H9 (cell line): ENCODE measurements at regions not wholly inside any gene's neighbourhood (a gene's known extent, or its start where the extent isn't known, plus 50 kb on each side); places are given as distances from the start of the nearest gene placed in this dataset.

Source experiments
- DNase-seq: peaks from one replicate; pipeline ENCODE4 v3.0.0-alpha.2; 2017
- H2AFZ ChIP-seq: one replicate; pipeline ENCODE4 v1.6.1; 2013; ENCODE audit warnings: mild to moderate bottlenecking, low read length, control low read depth, moderate library complexity
- H2AK5ac ChIP-seq: 2 replicates; pipeline ENCODE4 v1.6.1; 2013; ENCODE audit warnings: low read length, control low read depth, mixed read lengths; ENCODE audit not compliant: insufficient read length
- H2BK120ac ChIP-seq: one replicate; pipeline ENCODE4 v1.6.1; 2013; ENCODE audit warnings: low read depth, mild to moderate bottlenecking, low read length, control low read depth, inconsistent platforms; ENCODE audit not compliant: poor library complexity, severe bottlenecking
- H2BK12ac ChIP-seq: 2 replicates; pipeline ENCODE4 v1.6.1; 2013; ENCODE audit warnings: low read length, control low read depth, mixed read lengths, low read depth; ENCODE audit not compliant: insufficient read length
- H2BK15ac ChIP-seq: 2 replicates; pipeline ENCODE4 v1.6.1; 2013; ENCODE audit warnings: low read depth, low read length, control low read depth
- H2BK20ac ChIP-seq: one replicate; pipeline ENCODE4 v1.6.1; 2013; ENCODE audit warnings: low read depth, mild to moderate bottlenecking, low read length, control low read depth, inconsistent platforms; ENCODE audit not compliant: poor library complexity, severe bottlenecking
- H2BK5ac ChIP-seq: 2 replicates; pipeline ENCODE4 v1.6.1; 2013; ENCODE audit warnings: low read length, control low read depth, mixed read lengths; ENCODE audit not compliant: insufficient read length
- H3K14ac ChIP-seq: 2 replicates; pipeline ENCODE4 v1.6.1; 2013; ENCODE audit warnings: low read length, control low read depth; ENCODE audit not compliant: insufficient read depth
- H3K18ac ChIP-seq: 2 replicates; pipeline ENCODE4 v1.6.1; 2013; ENCODE audit warnings: low read depth, mild to moderate bottlenecking, mixed read lengths, low read length, control low read depth; ENCODE audit not compliant: insufficient read length
- H3K23ac ChIP-seq: 2 replicates; pipeline ENCODE4 v1.6.1; 2013; ENCODE audit warnings: low read length, control low read depth, mixed read lengths, low read depth; ENCODE audit not compliant: insufficient read length
- H3K23me2 ChIP-seq: 2 replicates; pipeline ENCODE4 v1.6.1; 2013; ENCODE audit warnings: low read depth, mild to moderate bottlenecking, mixed read lengths, low read length, control low read depth; ENCODE audit not compliant: insufficient read length, poor library complexity, severe bottlenecking
- H3K27ac ChIP-seq: 2 replicates; pipeline ENCODE4 v1.5.1; 2013; ENCODE audit warnings: low read length, control low read depth, mixed read lengths, low read depth; ENCODE audit not compliant: insufficient read length
- H3K27me3 ChIP-seq: 2 replicates; pipeline ENCODE4 v1.6.1; 2013; ENCODE audit warnings: low read length, control low read depth, inconsistent platforms; ENCODE audit not compliant: insufficient read depth
- H3K4ac ChIP-seq: 2 replicates; pipeline ENCODE4 v1.6.1; 2013; ENCODE audit warnings: low read depth, mild to moderate bottlenecking, control low read depth, inconsistent platforms, low read length, moderate library complexity
- H3K4me1 ChIP-seq: 2 replicates; pipeline ENCODE4 v1.6.1; 2013; ENCODE audit warnings: low read length, control low read depth, inconsistent platforms; ENCODE audit not compliant: insufficient read depth
- H3K4me2 ChIP-seq: 2 replicates; pipeline ENCODE4 v1.6.1; 2013; ENCODE audit warnings: low read length, control low read depth, mixed read lengths; ENCODE audit not compliant: insufficient read length, insufficient read depth
- H3K56ac ChIP-seq: 2 replicates; pipeline ENCODE4 v1.6.1; 2013; ENCODE audit warnings: low read depth, mild to moderate bottlenecking, mixed read lengths, low read length, control low read depth; ENCODE audit not compliant: insufficient read length
- H3K79me1 ChIP-seq: 2 replicates; pipeline ENCODE4 v1.6.1; 2013; ENCODE audit warnings: low read depth, mild to moderate bottlenecking, moderate library complexity, low read length, control low read depth, inconsistent platforms; ENCODE audit not compliant: insufficient read depth, poor library complexity, severe bottlenecking
- H3K79me2 ChIP-seq: 2 replicates; pipeline ENCODE4 v1.6.1; 2013; ENCODE audit warnings: low read length, control low read depth, inconsistent platforms; ENCODE audit not compliant: insufficient read depth
- H3K9ac ChIP-seq: 2 replicates; pipeline ENCODE4 v1.6.1; 2013; ENCODE audit warnings: low read length, control low read depth, mixed read lengths; ENCODE audit not compliant: insufficient read length; ENCODE audit errors: extremely low read depth
- H3K9me3 ChIP-seq: one replicate; pipeline ENCODE4 v1.6.1; 2013; ENCODE audit warnings: low read depth, low read length, inconsistent platforms; ENCODE audit not compliant: control insufficient read depth
- H3T11ph ChIP-seq: one replicate; pipeline ENCODE4 v1.6.1; 2013; ENCODE audit warnings: mild to moderate bottlenecking, low read length, control low read depth, inconsistent platforms
- H4K20me1 ChIP-seq: one replicate; pipeline ENCODE4 v1.6.1; 2013; ENCODE audit not compliant: control insufficient read depth, insufficient read length, insufficient read depth
- H4K5ac ChIP-seq: 2 replicates; pipeline ENCODE4 v1.6.1; 2013; ENCODE audit warnings: low read depth, mild to moderate bottlenecking, mixed read lengths, low read length, control low read depth; ENCODE audit not compliant: insufficient read length
- H4K8ac ChIP-seq: replicated peaks from 2 replicates; pipeline ENCODE4 v1.6.1; 2013; ENCODE audit warnings: low read length, control low read depth, mixed read lengths, low read depth; ENCODE audit not compliant: insufficient read length
- H4K91ac ChIP-seq: 2 replicates; pipeline ENCODE4 v1.6.1; 2013; ENCODE audit warnings: low read depth, mild to moderate bottlenecking, moderate library complexity, mixed read lengths, low read length, control low read depth; ENCODE audit not compliant: insufficient read length
- H3K27ac Mint-ChIP-seq, 3 experiments: 2 replicates in 2 of 3; 3 replicates in 1 of 3; pipeline ENCODE4 v1.8.0; 2020 to 2021; ENCODE audit warnings: mixed read lengths in 3 of 3, mild to moderate bottlenecking in 1 of 3, moderate library complexity in 1 of 3
- H3K27me3 Mint-ChIP-seq: 2 replicates; pipeline ENCODE4 v1.8.0; 2021; ENCODE audit warnings: low read depth, mild to moderate bottlenecking, moderate library complexity, mixed read lengths
- H3K36me3 Mint-ChIP-seq, 3 experiments: 2 replicates in 2 of 3; 3 replicates in 1 of 3; pipeline ENCODE4 v1.8.0; 2020 to 2021; ENCODE audit warnings: low read depth in 3 of 3, mixed read lengths in 3 of 3; ENCODE audit not compliant: insufficient read depth in 1 of 3
- H3K4me1 Mint-ChIP-seq, 2 experiments: 2 replicates each; pipeline ENCODE4 v1.8.0; 2020; ENCODE audit warnings: mixed read lengths in 2 of 2
- H3K4me3 Mint-ChIP-seq, 2 experiments: 2 replicates in 1 of 2; 3 replicates in 1 of 2; pipeline ENCODE4 v1.8.0; 2020 to 2021; ENCODE audit warnings: mild to moderate bottlenecking in 2 of 2, mixed read lengths in 2 of 2, moderate library complexity in 1 of 2
- H3K9me3 Mint-ChIP-seq, 2 experiments: 2 replicates in 1 of 2; 3 replicates in 1 of 2; pipeline ENCODE4 v1.8.0; 2020; ENCODE audit warnings: mild to moderate bottlenecking in 2 of 2, mixed read lengths in 2 of 2, moderate library complexity in 1 of 2
- WGBS: extraction: QIAGEN DNeasy Blood & Tissue Kit; methylation state at CpG from one replicate; pipeline ENCODE4 v1.1.7; 2013; ENCODE audit warnings: missing lambda C conversion rate, low lambda C conversion rate, mixed read lengths; ENCODE audit not compliant: insufficient read length; ENCODE audit errors: extremely low coverage; 5-methylcytosine and 5-hydroxymethylcytosine counted together
- TF ChIP-seq, protein P1 (sequence below): fragments of 200-600 bp; sonication (generic); conservative IDR thresholded peaks from 3 replicates; pipeline ENCODE4 v1.8.0; 2021; ENCODE audit warnings: antibody characterized with exemption, mild to moderate bottlenecking

DNA sequence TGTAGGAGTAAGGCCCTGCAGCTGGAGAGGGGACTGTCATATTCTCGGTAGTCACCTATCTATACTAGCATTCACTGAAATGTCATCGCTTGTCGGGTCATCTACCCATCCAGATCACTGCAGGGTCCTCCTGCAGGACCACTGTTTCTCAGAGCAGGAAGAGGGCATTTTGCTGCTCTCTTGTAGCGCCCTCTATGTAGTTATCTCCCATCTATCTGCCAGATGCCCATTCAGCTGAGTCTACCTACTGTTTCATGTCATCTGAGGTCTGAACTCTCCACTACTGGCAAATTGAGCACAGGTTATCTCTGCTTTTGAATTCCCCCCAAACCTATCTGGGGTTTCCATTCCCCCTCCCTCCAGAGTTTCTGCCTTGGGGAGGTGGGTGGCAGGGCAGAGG lies 258.2 kb upstream of the FOXD3 start:
- H2BK5ac ChIP-seq = no peak overlapping the region
- H2AFZ ChIP-seq = no peak overlapping the region
- H3K9me3 Mint-ChIP-seq = no peaks in the 10 kb centered on the region
- H2BK15ac ChIP-seq = no peak overlapping the region
- no peak overlapping the region for H3K4ac ChIP-seq
- no peak overlapping the region for H3K14ac ChIP-seq
- H3K27me3 Mint-ChIP-seq = no peaks in the 10 kb centered on the region
- no peak overlapping the region for H3K4me3 Mint-ChIP-seq
- no peaks in the 10 kb centered on the region for H3K79me1 ChIP-seq
- no peak overlapping the region for H3K18ac ChIP-seq
- H3K4me1 ChIP-seq = no peaks in the 10 kb centered on the region
- H2BK120ac ChIP-seq = no peak overlapping the region
- H3K27ac Mint-ChIP-seq = peak overlapping the region in 1 of 3 experiments; percentile 36; a peak in 1 of 7 replicates
- no peak overlapping the region for H2AK5ac ChIP-seq
- no CpG with 5 or more reads among the region's 4 CpGs for WGBS
- DNase-seq = no peak
- no peaks in the 10 kb centered on the region for H3K27me3 ChIP-seq
- H3T11ph ChIP-seq = no peak overlapping the region
- peaks cover 4 to 8% of the 10 kb centered on the region in 2 experiments; a peak in 3 of 4 replicates for H3K4me1 Mint-ChIP-seq
- H3K27ac ChIP-seq = no peak overlapping the region
- no peak overlapping the region for H3K56ac ChIP-seq
- no peak overlapping the region for H3K23ac ChIP-seq
- no peak overlapping the region for H2BK12ac ChIP-seq
- TF ChIP-seq, protein P1, sequence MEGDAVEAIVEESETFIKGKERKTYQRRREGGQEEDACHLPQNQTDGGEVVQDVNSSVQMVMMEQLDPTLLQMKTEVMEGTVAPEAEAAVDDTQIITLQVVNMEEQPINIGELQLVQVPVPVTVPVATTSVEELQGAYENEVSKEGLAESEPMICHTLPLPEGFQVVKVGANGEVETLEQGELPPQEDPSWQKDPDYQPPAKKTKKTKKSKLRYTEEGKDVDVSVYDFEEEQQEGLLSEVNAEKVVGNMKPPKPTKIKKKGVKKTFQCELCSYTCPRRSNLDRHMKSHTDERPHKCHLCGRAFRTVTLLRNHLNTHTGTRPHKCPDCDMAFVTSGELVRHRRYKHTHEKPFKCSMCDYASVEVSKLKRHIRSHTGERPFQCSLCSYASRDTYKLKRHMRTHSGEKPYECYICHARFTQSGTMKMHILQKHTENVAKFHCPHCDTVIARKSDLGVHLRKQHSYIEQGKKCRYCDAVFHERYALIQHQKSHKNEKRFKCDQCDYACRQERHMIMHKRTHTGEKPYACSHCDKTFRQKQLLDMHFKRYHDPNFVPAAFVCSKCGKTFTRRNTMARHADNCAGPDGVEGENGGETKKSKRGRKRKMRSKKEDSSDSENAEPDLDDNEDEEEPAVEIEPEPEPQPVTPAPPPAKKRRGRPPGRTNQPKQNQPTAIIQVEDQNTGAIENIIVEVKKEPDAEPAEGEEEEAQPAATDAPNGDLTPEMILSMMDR = peak; percentile 31; the same call in 1 of the 3 replicates
- H4K5ac ChIP-seq = no peak overlapping the region
- no peaks in the 10 kb centered on the region for H4K20me1 ChIP-seq
- no peak overlapping the region for H3K4me2 ChIP-seq
- H2BK20ac ChIP-seq = no peak overlapping the region
- H4K91ac ChIP-seq = no peak overlapping the region
- no peak overlapping the region for H3K9ac ChIP-seq
- no peaks in the 10 kb centered on the region for H3K79me2 ChIP-seq
- H3K36me3 Mint-ChIP-seq = no peaks in the 10 kb centered on the region
- H3K9me3 ChIP-seq = no peaks in the 10 kb centered on the region
- no peaks in the 10 kb centered on the region for H3K23me2 ChIP-seq
- no peak overlapping the region for H4K8ac ChIP-seq
